Loucy (cell line): ENCODE measurements at regions not wholly inside any gene's neighbourhood (a gene's known extent, or its start where the extent isn't known, plus 50 kb on each side); places are given as distances from the start of the nearest gene placed in this dataset.

Experiments
- CTCF ChIP-seq: fragments of 200-600 bp; sonication (generic); conservative IDR thresholded peaks from 2 replicates; pipeline ENCODE4 v1.5.1; 2014; ENCODE audit warnings: mild to moderate bottlenecking, antibody characterized with exemption, low read length
- EZH2phosphoT487 ChIP-seq: fragments of 200-600 bp; IDR thresholded peaks from 2 replicates; pipeline ENCODE4 v1.6.1; 2018; ENCODE audit warnings: antibody characterized with exemption, mild to moderate bottlenecking, moderate library complexity, borderline replicate concordance

GRCh38 chr5:98275980-98276379 is 497.5 kb upstream of the RGMB start:
- TF ChIP-seq CTCF (no peak), EZH2phosphoT487 (no peak)
